Panc1 (cell line): ENCODE measurements at regions not wholly inside any gene's neighbourhood (a gene's known extent, or its start where the extent isn't known, plus 50 kb on each side); places are given as distances from the start of the nearest gene placed in this dataset.

Experiments
- ATAC-seq: fragments of 200-7000 bp; cut with Tn5 transposase; 2 replicates; pipeline ENCODE4 v1.9.1; 2020; ENCODE audit warnings: mild to moderate bottlenecking, moderate library complexity
- BruUV-seq: library from RNA; stranded (reverse); fragments of 400-500 nt; replicated peaks from 2 replicates; lab custom pipeline; 2021; lab: Mats Ljungman, UMichigan
- CTCF ChIA-PET: fragments of 300-600 bp; sonication (Branson Sonifier 250); formaldehyde crosslinking; loops from one replicate; lab custom pipeline; 2022; ENCODE audit warnings: antibody characterized with exemption; lab: Charles Lee
- POLR2A ChIA-PET: fragments of 300-600 bp; sonication (Branson Sonifier 250); formaldehyde crosslinking; loops from one replicate; lab custom pipeline; 2022; ENCODE audit warnings: antibody characterized with exemption; lab: Charles Lee
- DNase-seq: peaks from one replicate; pipeline ENCODE4 v3.0.0-alpha.2; 2010; ENCODE audit warnings: low read depth, low spot score
- H3K27ac ChIP-seq: 2 replicates; pipeline ENCODE4 v1.5.1; 2011; ENCODE audit warnings: mild to moderate bottlenecking, low read length, inconsistent platforms
- H3K27me3 ChIP-seq: fragments of 200-500 bp; sonication (Bioruptor generic); 2 replicates; pipeline ENCODE4 v1.6.0; 2014; ENCODE audit warnings: low read length, inconsistent platforms; ENCODE audit not compliant: control insufficient read depth, insufficient read depth
- H3K36me3 ChIP-seq: fragments of 200-500 bp; sonication (Bioruptor generic); 2 replicates; pipeline ENCODE4 v1.5.1; 2014; ENCODE audit warnings: inconsistent platforms, mild to moderate bottlenecking, low read length, moderate library complexity; ENCODE audit not compliant: control insufficient read depth, insufficient read depth
- H3K4me1 ChIP-seq: 2 replicates; pipeline ENCODE4 v1.5.1; 2011; ENCODE audit warnings: inconsistent platforms, mild to moderate bottlenecking, low read length, moderate library complexity; ENCODE audit not compliant: control insufficient read depth, insufficient read depth
- H3K4me3 ChIP-seq, 2 experiments: 2 replicates each; pipeline ENCODE4 v1.5.1; 2011 to 2012; ENCODE audit warnings: low read depth in 2 of 2, low read length in 2 of 2, mild to moderate bottlenecking in 2 of 2, inconsistent platforms in 1 of 2, moderate library complexity in 1 of 2
- H3K9me3 ChIP-seq: fragments of 200-500 bp; sonication (Bioruptor generic); 2 replicates; pipeline ENCODE4 v1.5.1; 2014; ENCODE audit warnings: low read depth, mild to moderate bottlenecking, inconsistent platforms, low read length, moderate library complexity; ENCODE audit not compliant: control insufficient read depth, insufficient read depth
- CTCF ChIP-seq: fragments of 450-650 bp; IDR thresholded peaks from 2 replicates; pipeline ENCODE4 v1.5.1; 2017; ENCODE audit warnings: mild to moderate bottlenecking
- POLR2AphosphoS5 ChIP-seq: IDR thresholded peaks from 2 replicates; pipeline ENCODE4 v1.6.1; 2012; ENCODE audit warnings: mild to moderate bottlenecking, low read depth, low read length, moderate library complexity
- REST ChIP-seq, 2 experiments: IDR thresholded peaks; 2 replicates each; pipeline ENCODE4 v1.6.1; 2011 to 2012; ENCODE audit warnings: low read depth in 2 of 2, control low read depth in 1 of 2, low read length in 1 of 2, mild to moderate bottlenecking in 1 of 2, moderate library complexity in 1 of 2; ENCODE audit not compliant: insufficient read depth in 1 of 2
- SIN3A ChIP-seq: IDR thresholded peaks from 2 replicates; pipeline ENCODE4 v1.6.1; 2012; ENCODE audit warnings: low read depth, mild to moderate bottlenecking, low read length, moderate library complexity, borderline replicate concordance; ENCODE audit not compliant: insufficient read depth
- TCF7L2 ChIP-seq: IDR thresholded peaks from 2 replicates; pipeline ENCODE4 v1.6.1; 2011; ENCODE audit warnings: mild to moderate bottlenecking, low read depth, low read length, inconsistent platforms
- in situ Hi-C: cut with HindIII; loops from 2 replicates; pipeline ENCODE4 v1.10.0; 2016; ENCODE audit warnings: low sequenced_read_pairs, low pct_unique_long_range_greater_than_20kb
- intact Hi-C: fragments of 100-400 bp; cut with micrococcal nuclease; formaldehyde crosslinking; loops from one replicate; pipeline ENCODE4 v1.10.0; 2022; ENCODE audit not compliant: unreplicated experiment

GRCh38 chr17:36661047-36661666 lies 59.8 kb downstream of the MRM1 start:
- no peaks in the 10 kb centered on the region for H3K36me3 ChIP-seq
- in situ Hi-C loops: no loop called here
- intact Hi-C loops: no loop called here
- no peaks in the 10 kb centered on the region for H3K27me3 ChIP-seq
- no peak overlapping the region for H3K27ac ChIP-seq
- ATAC-seq (no peak), DNase-seq (no peak)
- CTCF ChIA-PET: no interaction called here
- POLR2A ChIA-PET: no interaction called here
- TF ChIP-seq POLR2AphosphoS5: no peak
- no peak for TF ChIP-seq TCF7L2
- H3K4me3 ChIP-seq: no peak overlapping the region
- no TSS peak for BruUV-seq
- no peaks in the 10 kb centered on the region for H3K4me1 ChIP-seq
- no peaks in the 10 kb centered on the region for H3K9me3 ChIP-seq

GRCh38 chr17:36661688-36662087 lies 60.3 kb downstream of the MRM1 start:
- DNase-seq (no peak), ATAC-seq (no peak)
- H3K9me3 ChIP-seq: no peaks in the 10 kb centered on the region

More at GRCh38 chr17:36661688-36662087, 60.3 kb downstream of the MRM1 start:
- no peaks in the 10 kb centered on the region for H3K27me3 ChIP-seq
- no peak overlapping the region for H3K4me3 ChIP-seq
- TF ChIP-seq POLR2AphosphoS5: no peak
- no peak for TF ChIP-seq TCF7L2
- TF ChIP-seq REST (IDR thresholded peaks at IDR 0.05; ENCODE audit: insufficient read depth in 1 of 2, low read depth in 2 of 2, low read length in 1 of 2): no peak
- no peak for TF ChIP-seq SIN3A
- TF ChIP-seq CTCF: no peak
- H3K36me3 ChIP-seq: no peaks in the 10 kb centered on the region
- ChIA-PET POLR2A (no interaction called here), CTCF (no interaction called here)
- no peak overlapping the region for H3K27ac ChIP-seq
- no TSS peak for BruUV-seq
- intact Hi-C loops (no loop called here), in situ Hi-C loops (no loop called here)
- no peaks in the 10 kb centered on the region for H3K4me1 ChIP-seq
